ENCODE measurements at regions not wholly inside any gene's neighbourhood (a gene's known extent, or its start where the extent isn't known, plus 50 kb on each side); places are given as distances from the start of the nearest gene placed in this dataset.

DNA sequence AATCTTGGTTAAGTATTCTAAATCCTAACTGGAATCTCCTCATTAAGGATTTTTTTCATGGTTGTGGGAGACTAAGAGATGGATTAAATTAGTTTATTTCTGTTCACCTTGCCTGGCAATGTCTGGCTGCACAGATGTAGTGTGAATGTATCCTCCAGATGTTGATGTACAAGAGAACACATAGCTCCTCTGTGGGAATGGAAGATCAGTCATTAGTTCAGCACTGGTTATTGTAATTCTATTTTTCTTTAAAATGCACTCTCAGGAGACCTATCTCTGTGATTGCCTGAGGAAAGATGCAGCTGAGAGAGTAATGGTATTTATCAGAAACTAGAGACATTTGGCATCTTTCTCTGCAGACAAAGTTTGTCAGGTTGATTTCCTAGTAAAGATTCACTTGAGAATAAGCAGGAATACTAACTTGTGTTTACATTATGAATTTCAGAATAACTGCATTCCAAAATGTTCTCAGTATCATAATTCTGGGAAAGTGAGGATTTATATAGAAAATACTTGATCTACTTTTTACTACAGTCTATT, 178.6 kb downstream of the GIPC2 start:
- TF ChIP-seq, protein P1, sequence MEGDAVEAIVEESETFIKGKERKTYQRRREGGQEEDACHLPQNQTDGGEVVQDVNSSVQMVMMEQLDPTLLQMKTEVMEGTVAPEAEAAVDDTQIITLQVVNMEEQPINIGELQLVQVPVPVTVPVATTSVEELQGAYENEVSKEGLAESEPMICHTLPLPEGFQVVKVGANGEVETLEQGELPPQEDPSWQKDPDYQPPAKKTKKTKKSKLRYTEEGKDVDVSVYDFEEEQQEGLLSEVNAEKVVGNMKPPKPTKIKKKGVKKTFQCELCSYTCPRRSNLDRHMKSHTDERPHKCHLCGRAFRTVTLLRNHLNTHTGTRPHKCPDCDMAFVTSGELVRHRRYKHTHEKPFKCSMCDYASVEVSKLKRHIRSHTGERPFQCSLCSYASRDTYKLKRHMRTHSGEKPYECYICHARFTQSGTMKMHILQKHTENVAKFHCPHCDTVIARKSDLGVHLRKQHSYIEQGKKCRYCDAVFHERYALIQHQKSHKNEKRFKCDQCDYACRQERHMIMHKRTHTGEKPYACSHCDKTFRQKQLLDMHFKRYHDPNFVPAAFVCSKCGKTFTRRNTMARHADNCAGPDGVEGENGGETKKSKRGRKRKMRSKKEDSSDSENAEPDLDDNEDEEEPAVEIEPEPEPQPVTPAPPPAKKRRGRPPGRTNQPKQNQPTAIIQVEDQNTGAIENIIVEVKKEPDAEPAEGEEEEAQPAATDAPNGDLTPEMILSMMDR (IDR thresholded peaks at IDR 0.05; ENCODE audit: low read length, missing control alignments) = no peak
- DNase-seq (ENCODE audit: low read depth) = no peak
- H3K4me3 ChIP-seq (replicated peaks; ENCODE audit: low read depth, low read length) = no peak overlapping the region

DNA sequence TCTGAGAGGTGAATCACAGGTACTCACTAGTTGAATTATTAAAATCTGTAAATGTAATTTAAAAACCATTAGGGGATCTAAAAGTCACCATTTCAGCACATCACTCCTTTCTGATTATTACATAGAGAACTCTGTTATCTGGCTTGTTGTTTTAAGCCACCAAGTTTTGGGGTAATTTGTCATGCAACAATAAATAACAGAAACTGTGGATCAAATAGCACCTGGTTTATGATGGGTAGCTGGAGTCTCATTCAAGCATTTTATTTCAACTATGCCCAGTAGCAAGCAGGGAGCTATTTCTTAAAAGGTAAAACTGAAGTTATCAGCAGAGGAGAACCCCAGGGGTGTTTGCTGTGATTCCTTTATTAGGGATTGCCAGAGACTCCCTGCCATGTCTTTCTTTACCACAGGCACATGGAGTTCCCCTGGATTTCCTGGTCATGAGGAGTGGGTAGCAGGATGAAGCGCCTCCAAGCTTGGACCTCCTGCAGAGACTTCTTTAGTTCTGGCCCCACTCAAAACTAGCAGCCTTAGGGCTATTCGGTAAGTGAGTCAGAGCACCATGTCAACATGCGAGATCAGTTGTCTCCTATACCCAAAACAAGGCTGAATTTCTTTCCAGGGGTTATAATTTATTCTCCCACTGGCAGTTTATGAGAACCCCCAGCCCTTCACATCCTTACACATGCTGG, 179.2 kb downstream of the GIPC2 start:
- DNase-seq (ENCODE audit: low read depth) = no peak
- TF ChIP-seq, protein P1 (IDR thresholded peaks at IDR 0.05; ENCODE audit: low read length, missing control alignments) = no peak
- no peak overlapping the region for H3K4me3 ChIP-seq (replicated peaks; ENCODE audit: low read depth, low read length)

GRCh38 chr1:78226784-78227183, 181.0 kb downstream of the GIPC2 start:
- H3K4me3 ChIP-seq (replicated peaks; ENCODE audit: low read depth, low read length) = no peak overlapping the region
- no peak for DNase-seq (ENCODE audit: low read depth)
- TF ChIP-seq, protein P1 (IDR thresholded peaks at IDR 0.05; ENCODE audit: low read length, missing control alignments) = no peak

GRCh38 chr1:78227705-78228635, 182.2 kb downstream of the GIPC2 start:
- DNase-seq (ENCODE audit: low read depth) = no peak
- no peak overlapping the region for H3K4me3 ChIP-seq (replicated peaks; ENCODE audit: low read depth, low read length)
- TF ChIP-seq, protein P1 (IDR thresholded peaks at IDR 0.05; ENCODE audit: low read length, missing control alignments) = no peak

GRCh38 chr1:78229344-78229743, 183.6 kb downstream of the GIPC2 start:
- TF ChIP-seq, protein P1 (IDR thresholded peaks at IDR 0.05; ENCODE audit: low read length, missing control alignments) = no peak
- DNase-seq (ENCODE audit: low read depth) = peak; percentile 74

DNA sequence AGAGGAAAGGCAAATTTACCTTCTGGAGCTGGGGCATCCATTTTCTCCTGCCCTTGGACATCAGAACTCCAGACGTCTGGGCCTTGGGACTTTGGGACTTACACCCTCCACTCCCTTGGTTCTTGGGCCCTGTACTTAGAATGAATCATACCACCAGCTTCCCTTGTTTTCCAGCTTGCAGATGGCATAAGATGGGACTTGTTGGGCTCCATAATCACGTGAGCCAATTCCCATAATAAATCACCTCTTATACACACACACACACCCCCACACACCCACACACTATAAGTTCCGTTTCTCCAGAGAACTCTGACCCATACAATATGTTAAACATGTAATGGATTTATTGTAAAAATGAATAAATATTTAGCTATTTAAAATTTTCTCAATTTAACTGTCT, 185.7 kb downstream of the GIPC2 start:
- no peak overlapping the region for H3K4me3 ChIP-seq (replicated peaks; ENCODE audit: low read depth, low read length)
- DNase-seq (ENCODE audit: low read depth) = no peak
- TF ChIP-seq, protein P1 (IDR thresholded peaks at IDR 0.05; ENCODE audit: low read length, missing control alignments) = no peak

More at GRCh38 chr1:78229344-78229743, 183.6 kb downstream of the GIPC2 start:
- H3K4me3 ChIP-seq (replicated peaks; ENCODE audit: low read depth, low read length) = no peak overlapping the region
